GM21737 (cell line): ENCODE measurements at regions not wholly inside any gene's neighbourhood (a gene's known extent, or its start where the extent isn't known, plus 50 kb on each side); places are given as distances from the start of the nearest gene placed in this dataset.

Experiments used
- ATAC-seq: cut with Tn5 transposase; IDR thresholded peaks from one replicate; pipeline ENCODE4 v1.9.1; 2021; ENCODE audit warnings: mild to moderate bottlenecking, moderate library complexity; ENCODE audit not compliant: unreplicated experiment

DNA sequence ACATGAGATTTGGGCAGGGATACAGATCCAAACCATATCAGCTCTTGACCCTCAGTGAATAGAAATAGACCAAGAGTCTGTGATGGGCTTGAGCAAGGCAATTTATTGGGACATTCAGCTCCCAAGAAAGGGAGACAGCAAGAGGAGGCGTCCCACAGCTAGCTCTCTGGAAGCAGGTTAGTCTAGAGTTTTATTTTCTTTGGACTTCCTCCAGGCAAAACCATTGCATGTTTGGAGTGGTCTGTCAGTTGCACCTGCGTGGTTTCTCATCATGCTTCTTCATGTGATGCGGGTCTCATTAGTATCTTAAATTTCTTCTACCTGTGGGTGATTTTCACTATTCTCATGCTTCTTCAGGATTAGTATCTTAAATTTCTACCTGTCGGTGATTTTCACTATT lies 1530.6 kb downstream of the PLA2G4A start:
- no peak for ATAC-seq

GRCh38 chr1:188363943-188364342 lies 1535.2 kb downstream of the PLA2G4A start:
- ATAC-seq, result no peak

GRCh38 chr1:188364927-188365449 lies 1536.2 kb downstream of the PLA2G4A start:
- no peak for ATAC-seq

GRCh38 chr1:188365874-188366273 lies 1537.1 kb downstream of the PLA2G4A start:
- no peak for ATAC-seq

DNA sequence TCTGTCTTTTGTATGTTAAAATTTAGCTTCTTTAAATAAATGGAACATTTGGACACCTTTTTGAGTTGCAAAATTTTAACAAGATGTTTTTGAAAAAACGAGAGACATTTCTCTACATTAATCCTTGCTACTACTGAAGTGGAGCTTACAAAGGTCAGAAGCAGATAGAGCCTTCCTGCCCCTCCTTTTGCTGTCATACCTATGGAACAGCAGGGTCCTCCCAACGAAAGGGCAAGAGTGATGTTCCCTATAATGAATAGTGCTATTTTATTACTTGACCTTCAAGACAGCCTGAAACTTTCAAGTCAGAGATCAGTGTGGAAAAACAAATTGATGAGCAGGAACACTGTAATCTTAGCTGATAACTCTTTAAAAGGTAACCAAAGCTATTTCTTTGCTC lies 1538.9 kb downstream of the PLA2G4A start:
- ATAC-seq, result no peak

DNA sequence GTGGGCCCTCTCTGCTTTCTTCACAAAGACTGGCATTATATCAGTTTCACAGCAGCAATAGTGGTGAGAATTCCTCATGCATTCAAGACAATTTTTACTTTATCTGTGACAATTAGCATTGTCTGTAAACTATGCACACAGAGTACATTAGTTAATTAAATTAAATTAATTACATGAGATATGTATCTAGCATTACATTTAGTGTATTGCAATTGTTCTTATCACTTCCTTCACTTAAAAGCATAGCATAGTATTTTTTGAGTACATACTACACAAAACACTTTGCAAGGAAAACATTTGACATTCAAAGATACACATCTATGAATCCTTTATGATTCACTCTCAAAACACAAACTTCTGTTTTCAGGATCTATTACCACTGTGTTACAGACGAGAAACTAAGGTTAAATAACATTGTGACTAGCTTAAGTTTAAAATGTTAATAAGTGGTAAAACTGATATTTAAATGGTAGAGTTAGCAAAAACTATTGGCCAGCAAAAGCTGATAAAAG lies 1542.6 kb downstream of the PLA2G4A start:
- ATAC-seq, result no peak

DNA sequence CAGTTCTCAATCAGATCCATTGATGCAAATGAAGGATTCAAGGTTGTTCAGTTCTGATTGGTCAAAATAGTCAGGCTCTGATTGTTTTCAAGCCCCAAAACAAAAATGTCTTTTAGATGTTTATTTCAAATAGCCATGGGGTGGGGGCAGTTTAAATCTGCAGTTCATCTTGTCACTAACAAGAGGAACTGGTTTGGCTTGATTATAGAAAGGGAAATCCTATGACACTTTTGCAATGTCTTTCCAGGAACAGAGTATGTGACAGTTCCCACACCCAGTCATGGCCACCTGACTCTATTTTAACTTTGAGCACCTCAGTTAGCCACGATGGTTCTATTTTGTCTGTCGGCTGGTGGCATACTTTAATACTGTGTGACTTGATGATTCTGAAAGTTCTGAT lies 1544.1 kb downstream of the PLA2G4A start:
- no peak for ATAC-seq

DNA sequence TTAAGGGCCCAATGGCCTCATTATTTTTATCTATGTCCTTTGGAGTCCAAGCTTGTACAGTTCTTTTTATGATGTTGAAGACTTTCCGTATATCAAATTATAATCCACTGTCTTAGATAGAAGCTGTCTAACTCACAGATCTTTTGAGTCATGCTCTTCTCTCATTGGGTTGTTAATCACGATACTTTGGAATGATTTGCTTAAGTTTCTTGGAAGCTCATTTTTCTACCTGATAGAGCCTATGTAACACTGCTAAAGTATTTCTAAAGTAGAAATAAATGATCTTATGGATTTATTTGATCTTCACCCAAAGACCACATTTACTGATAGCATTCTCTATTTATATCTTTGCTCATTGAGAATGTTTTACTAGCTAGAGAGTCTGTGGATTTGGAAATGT lies 1554.1 kb downstream of the PLA2G4A start:
- ATAC-seq, result no peak

DNA sequence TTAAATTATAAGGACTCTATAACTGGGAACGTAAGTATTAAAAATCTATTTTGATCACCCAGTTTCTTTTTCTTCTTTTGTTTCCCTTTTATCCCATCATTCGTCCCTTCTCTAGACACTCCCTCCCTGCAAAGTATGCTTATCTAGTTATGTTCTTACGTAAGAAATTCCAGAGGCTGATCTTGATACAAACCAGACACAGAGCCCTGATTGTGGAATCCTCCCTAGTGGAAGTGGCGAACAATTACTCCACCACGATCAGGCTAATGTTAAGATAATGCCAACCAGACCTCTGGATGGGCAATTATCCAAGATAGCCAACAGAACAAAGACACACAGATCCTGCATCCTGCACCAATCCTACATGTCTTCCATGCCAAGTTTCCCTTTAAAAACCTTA lies 1557.4 kb downstream of the PLA2G4A start:
- no peak for ATAC-seq

DNA sequence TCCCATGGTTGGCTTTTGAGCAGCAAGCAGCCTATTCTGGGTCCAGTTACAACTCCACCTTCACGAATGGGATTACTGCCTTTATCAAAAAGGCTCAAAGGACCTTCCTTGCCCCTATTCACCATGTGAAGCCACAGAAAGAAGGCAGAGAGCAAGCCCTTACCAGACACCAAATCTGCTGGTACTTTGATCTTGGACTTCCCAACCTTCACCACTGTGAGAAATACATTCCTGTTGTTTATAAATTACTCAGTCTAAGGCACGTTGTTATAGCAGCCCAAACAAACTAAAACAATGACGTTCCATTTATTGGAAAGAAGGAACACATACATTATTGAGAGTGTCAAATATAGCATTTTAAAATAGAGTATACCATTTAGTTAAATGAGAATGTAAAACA lies 1557.9 kb downstream of the PLA2G4A start:
- no peak for ATAC-seq

- no peak for ATAC-seq
Measured at GRCh38 chr1:188394677-188395076, 1565.9 kb downstream of the PLA2G4A start.

- ATAC-seq, result no peak
Measured at GRCh38 chr1:188397521-188397920, 1568.8 kb downstream of the PLA2G4A start.

- ATAC-seq, result no peak
Measured at GRCh38 chr1:188402986-188403385, 1574.2 kb downstream of the PLA2G4A start.

DNA sequence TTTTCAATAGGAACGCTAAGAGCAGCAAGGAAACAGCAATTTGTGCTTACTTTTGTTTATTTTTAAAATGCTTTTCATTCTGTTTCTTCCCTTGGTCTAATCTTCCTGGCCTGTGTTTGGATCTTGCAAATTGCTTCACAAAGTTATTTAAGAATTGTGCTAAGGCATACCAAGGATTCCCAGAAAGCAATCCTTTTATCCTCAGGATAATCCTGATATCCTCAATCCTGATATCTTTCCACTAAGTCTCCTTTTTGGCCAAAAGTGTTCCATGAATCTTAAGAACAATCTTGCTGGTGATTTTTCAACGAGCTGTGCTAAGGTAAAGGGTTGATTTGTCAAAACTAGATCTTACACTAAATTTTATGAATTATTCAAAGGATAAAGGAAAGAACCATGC lies 1577.9 kb downstream of the PLA2G4A start:
- no peak for ATAC-seq

GRCh38 chr1:188420177-188420576 lies 1591.4 kb downstream of the PLA2G4A start:
- ATAC-seq, result no peak

DNA sequence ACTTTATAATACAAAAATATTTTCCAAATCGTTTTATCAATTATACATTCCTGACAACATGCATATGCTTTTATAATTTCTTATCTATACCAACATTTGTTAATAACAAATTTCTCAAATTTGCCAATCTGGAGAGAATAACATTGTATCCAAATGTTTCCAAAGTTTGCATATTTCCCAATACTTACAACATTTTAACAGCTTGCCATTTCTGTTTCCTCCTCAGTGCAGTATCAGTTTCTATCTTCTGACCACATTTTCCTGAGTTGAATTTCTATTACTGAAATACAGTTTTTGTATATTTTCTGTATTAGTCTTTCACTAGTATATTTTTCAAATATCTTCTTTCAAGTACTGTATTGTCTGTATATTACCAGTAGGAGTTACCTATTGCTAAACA lies 1594.3 kb downstream of the PLA2G4A start:
- no peak for ATAC-seq

- ATAC-seq, result no peak
Measured at GRCh38 chr1:188424176-188424575, 1595.4 kb downstream of the PLA2G4A start.

- ATAC-seq, result no peak
Measured at GRCh38 chr1:188425687-188426086, 1596.9 kb downstream of the PLA2G4A start.

DNA sequence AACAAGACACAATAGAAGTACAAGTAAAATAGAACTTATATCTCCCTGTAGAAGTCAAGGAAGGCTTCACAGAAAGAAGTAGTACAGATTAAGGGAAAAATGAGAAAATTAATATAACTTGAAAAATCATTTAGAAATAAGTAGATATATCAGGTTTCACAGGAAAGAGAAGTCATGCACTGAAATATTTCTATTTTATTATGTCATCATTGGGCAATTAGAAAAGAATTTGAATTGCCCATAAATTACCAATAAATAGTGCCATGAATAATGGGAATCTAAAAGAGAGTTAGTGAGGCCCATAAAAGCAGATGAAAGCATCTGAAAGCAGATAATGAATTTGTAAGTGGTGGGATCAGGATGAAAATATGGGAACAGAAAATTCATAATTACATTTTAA lies 1597.8 kb downstream of the PLA2G4A start:
- ATAC-seq, result no peak

DNA sequence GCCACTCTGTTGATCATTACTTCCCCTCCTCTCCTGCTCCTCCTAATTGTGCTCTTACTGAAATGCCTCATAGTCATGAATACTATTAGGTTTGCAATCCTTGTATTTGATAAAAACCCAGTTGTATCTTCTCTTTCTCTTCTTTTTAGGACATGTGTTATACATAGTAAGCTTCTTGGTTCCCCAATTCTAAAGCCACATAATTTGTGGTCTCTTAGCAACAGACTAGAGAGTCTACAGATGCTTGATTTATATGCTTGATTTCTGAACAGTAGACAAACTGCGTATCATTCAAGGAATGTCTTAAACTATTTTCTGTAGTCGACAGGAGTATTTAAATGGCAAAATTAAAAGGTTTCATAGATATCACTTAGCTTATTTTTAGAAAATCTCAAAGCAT lies 1598.9 kb downstream of the PLA2G4A start:
- no peak for ATAC-seq

GRCh38 chr1:188429386-188429785 lies 1600.6 kb downstream of the PLA2G4A start:
- no peak for ATAC-seq

- ATAC-seq, result no peak
Measured at GRCh38 chr1:188432427-188432826, 1603.7 kb downstream of the PLA2G4A start.

DNA sequence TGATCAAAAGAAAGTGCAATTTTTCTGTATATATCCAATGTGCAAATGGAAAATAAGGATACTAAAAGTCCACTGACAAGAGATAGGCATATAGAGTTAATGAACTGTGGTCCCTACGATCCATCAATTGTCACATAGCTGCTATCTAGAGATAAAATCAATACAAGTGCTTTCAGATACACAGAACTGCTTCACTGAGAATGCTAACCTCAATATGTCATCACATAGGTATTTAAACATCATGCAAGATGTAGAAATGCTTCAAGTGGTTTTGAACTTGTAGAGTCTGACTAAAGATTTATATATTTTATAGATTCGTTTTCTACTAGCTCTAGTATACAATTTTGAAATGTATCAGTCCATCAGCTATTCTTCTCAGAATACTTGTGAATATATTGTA lies 1604.7 kb downstream of the PLA2G4A start:
- ATAC-seq, result no peak
